GM19468 (cell line): ENCODE measurements at regions not wholly inside any gene's neighbourhood (a gene's known extent, or its start where the extent isn't known, plus 50 kb on each side); places are given as distances from the start of the nearest gene placed in this dataset.

Experiments used
- ATAC-seq: cut with Tn5 transposase; IDR thresholded peaks from one replicate; pipeline ENCODE4 v1.9.1; 2021; ENCODE audit warnings: mild to moderate bottlenecking, moderate library complexity, moderate number of reproducible peaks; ENCODE audit not compliant: unreplicated experiment; ENCODE audit errors: extremely low read depth

GRCh38 chr13:33940898-33941297 lies 122.9 kb downstream of the RFC3 start:
- ATAC-seq: no peak

- ATAC-seq: no peak
These were observed 127.5 kb downstream of the RFC3 start for GRCh38 chr13:33945477-33945876.

DNA sequence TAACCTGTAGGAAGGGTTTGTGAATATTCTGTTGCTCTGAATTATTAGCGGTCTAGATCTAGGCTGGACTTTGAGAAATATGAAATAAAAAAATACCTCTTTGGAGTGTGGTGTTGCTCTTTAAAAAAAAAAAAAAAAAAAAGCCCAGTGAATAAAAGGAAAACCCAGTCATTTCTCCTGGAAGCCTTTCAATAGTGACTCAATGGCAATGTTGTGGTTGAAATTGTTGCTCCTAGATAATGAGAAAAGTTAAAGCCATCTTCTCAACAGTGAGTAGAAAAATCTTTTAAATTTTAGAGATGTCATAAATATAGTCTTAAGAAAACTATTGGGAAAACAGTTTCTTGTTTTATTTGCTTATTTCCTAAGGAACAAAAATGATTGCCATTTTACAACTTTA lies 135.3 kb downstream of the RFC3 start:
- ATAC-seq: no peak

DNA sequence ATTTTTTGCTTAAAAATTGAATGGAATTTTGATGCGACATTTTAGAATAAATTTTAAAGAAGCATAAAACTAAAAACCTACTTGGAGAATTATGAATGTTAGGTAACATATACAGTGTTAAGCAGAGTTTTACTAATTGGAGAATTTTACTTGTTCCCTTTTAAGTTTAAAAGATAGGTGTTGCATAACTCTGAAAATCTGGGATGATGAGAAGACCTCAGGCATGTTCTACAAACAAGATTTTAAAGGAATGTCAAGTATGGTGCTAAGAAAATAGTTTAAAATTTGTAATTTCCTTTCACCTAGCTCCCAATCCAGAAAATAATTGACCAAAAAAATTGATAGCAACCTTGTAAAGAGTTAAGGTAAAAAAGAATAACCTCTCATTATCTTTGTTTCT lies 135.8 kb downstream of the RFC3 start:
- no peak for ATAC-seq

GRCh38 chr13:33956346-33956745 lies 138.4 kb downstream of the RFC3 start:
- no peak for ATAC-seq

DNA sequence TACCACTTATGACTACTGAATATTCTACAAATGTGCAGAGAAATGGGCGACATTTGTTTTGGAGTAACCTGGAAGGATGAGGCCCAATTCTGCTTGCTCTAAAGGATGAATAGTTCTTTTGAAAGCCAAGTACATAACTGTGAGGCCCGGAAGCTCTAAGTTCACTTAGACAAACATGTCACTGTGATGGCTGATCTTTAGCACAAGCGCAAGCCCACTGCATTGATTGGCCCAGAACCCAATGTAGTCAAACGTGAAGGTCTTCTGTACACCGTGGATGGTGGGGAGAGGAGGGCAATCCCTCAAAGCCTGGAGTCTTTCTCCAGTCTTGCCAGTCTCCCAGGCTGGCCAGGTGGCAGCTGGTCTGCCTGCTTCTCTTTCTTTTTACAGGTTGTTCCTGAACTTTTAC lies 139.6 kb downstream of the RFC3 start:
- no peak for ATAC-seq

DNA sequence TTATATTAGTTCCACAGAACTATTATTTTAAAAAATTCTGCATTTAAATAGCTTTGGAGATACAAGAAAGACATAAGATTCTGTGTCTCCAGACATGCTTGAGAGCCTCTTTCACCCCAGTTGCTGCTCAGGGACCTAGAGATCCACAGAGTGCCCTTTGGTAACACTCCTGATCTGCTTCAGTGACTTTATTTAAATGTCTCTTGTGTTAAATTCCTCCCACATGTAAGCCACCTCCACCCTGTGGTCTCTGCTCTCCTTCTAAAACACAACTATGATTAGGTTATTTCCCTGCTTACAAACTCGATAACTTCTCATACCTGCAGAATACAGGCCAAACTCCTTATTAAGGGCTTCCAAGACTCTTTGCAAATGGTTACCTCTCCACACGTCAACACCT lies 141.0 kb downstream of the RFC3 start:
- ATAC-seq: no peak

GRCh38 chr13:33963134-33963533 lies 145.2 kb downstream of the RFC3 start:
- no peak for ATAC-seq

GRCh38 chr13:33963895-33964294 lies 145.9 kb downstream of the RFC3 start:
- ATAC-seq: no peak

DNA sequence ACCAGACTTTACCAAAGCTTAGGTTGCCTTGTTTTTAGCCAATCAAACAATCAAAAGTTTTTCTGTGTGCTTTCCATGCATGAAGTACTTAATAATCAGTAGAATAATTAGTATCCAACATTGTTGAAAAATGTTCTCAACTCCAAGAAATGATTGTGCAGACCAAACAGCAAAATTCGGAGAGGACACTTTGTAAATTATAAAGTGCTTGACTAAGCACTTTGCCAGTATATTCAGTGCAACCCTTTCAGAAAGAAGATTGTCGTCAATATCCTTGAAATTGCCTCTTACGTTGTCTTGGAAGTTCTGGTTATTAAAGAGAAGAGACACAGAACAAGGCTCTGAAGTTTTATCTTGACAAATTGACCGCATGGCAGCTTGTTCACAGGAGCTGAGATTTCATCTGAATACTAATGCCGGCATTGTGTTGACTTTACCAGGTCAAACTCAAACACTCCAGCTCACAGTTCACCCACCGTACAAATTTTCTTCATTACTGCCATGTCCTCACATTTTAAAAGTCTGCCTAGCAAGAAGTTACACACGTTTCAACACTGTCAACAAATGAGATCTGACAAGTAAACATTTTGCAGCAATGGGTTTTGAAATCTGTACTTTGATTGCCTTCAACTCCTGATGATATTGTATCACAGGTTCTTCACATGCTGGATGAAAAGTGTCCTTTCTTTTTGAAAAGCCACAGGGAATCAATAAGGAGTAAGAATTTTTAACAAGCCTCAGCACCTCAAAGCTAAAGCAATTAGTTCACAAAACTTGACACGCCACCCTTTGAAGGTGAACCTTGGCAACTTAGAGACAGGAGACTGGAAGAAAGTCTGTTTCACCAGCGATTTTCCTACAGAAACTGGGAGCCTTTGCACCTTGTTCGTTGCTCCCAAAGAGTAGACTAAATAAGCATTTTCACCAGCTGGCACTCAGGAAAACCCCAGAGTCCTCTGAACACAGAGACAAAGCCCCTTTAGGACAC lies 150.9 kb downstream of the RFC3 start:
- no peak for ATAC-seq

GRCh38 chr13:33970746-33971561 lies 153.0 kb downstream of the RFC3 start:
- no peak for ATAC-seq

GRCh38 chr13:33971562-33971819 lies 153.5 kb downstream of the RFC3 start:
- no peak for ATAC-seq

- no peak for ATAC-seq
These were observed 155.2 kb downstream of the RFC3 start for GRCh38 chr13:33973194-33973593.

DNA sequence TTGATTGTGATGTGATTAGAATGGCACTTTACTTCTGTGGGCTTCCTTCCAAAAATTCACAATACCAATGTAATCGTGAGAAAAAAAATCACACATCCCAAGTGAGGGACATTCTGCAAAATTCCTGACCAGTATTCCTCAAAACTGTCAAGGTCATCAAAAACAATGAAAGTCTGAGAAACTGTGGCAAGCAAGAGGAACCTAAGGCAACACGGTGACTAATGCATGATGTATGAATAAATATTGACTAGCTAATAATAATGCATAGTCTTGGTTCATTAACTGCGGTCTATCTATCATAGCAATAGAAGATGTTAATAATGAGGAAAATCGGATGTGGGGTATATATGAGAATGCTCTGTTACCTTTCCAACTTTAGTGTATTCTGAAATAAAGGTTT lies 159.0 kb downstream of the RFC3 start:
- no peak for ATAC-seq

DNA sequence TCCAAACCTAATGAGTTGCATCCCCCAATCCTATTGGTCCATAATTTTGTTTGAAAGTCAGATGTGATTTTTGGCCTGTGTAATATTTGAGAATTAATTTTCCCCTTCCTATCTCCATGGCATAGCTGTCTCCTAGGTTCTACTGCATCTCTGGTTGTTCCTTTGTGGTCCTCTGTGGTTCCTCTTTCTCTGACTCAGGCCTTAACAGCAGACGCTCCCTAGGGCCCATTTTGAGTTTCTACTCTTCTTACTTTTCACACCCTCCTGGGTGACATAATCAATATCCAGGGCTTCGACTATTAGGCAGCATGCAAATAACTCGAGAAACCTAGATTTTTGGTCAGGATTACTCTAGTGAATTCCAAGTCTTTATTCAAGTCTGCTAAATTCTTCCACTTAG lies 160.7 kb downstream of the RFC3 start:
- ATAC-seq: no peak

- no peak for ATAC-seq
These were observed 175.0 kb downstream of the RFC3 start for GRCh38 chr13:33992881-33993336.

DNA sequence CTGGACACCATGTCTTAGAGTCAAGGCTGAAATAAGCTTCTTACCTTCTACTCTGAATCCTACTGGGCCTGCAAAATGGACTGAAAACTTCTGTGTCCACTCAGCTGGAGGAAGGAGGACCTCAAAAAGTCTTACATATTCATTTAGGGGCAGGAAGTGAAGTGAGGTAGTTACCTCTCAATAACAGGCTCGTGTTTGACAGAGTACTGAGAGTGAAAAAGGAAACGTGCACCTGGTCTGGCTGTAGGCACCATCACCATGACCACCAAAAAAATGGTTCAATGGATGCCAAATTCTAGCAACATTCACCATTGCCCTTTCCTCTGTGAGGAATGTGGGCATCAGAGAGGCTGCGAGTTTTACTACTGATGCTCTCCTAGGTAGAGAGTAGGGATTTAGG lies 176.2 kb downstream of the RFC3 start:
- no peak for ATAC-seq

DNA sequence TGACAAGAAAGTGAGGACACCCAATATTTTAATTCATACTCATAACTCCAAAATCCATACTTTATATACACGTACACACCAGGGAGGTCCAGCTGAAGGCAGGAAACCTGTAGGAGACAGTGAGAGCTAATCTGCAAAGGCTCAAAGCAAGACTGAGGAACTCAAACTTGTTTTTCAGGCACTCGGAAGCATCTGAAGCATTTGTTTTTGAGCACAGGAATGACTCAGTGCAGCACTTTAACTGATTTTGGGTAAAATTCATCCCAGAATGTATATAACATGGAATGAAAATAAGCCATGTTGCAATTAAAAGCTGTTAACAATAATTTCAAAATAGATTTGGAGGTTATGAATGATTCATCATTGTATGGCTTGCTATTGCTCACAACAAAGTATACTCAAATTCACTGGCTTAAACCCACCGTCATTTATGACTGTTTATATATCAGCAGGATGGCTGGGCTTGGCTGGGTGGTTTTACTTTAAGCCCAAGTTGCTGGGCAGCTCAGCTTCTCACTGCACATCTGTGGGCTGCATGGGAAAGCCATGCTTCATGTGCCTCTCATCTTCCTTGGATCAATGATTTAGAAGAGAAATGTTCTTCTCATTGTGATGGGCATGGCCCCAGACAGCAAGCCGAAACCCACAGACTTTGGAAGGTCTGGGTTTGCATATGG lies 177.0 kb downstream of the RFC3 start:
- no peak for ATAC-seq

DNA sequence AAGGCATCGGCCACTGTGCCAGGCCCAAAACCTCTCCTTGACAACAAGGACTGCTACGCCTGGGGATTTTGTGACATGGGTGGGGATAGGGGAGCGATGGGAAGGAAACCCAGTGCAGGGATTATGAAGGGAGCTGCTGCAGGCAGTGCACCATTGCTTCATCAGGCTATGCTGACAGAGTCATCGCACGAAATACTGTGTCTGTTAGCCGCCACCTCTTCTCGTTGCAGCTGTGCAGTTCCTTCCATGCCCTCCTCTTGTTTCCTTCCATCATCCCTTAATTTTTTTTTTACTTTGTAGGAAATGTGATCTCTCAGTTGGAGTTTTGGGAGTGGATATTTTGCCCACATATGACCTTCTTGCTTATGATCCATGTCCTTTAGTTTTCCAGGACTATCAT lies 178.7 kb downstream of the RFC3 start:
- ATAC-seq: no peak

- ATAC-seq: no peak
These were observed 179.6 kb downstream of the RFC3 start for GRCh38 chr13:33997574-33997973.
